ENCODE measurements at regions not wholly inside any gene's neighbourhood (a gene's known extent, or its start where the extent isn't known, plus 50 kb on each side); places are given as distances from the start of the nearest gene placed in this dataset.

- ChIA-PET POLR2A (no interaction called here), CTCF (no interaction called here)
- TF ChIP-seq LEF1 (IDR thresholded peaks at IDR 0.05; ENCODE audit: borderline replicate concordance): no peak
- no peak for TF ChIP-seq FOXA1 (IDR thresholded peaks at IDR 0.05)
- no peak for TF ChIP-seq HDGF (IDR thresholded peaks at IDR 0.05; ENCODE audit: borderline replicate concordance)
- TF ChIP-seq SP1 (IDR thresholded peaks at IDR 0.05): no peak
- TF ChIP-seq NFRKB (IDR thresholded peaks at IDR 0.05): no peak
- TF ChIP-seq TARDBP (IDR thresholded peaks at IDR 0.05): no peak
- TF ChIP-seq FOXK2 (IDR thresholded peaks at IDR 0.05): no peak
- TF ChIP-seq ELF4 (IDR thresholded peaks at IDR 0.05): no peak
- TF ChIP-seq CTBP1 (IDR thresholded peaks at IDR 0.05; ENCODE audit: borderline replicate concordance): no peak
- TF ChIP-seq ARNT (IDR thresholded peaks at IDR 0.05): no peak
- no peak for TF ChIP-seq L3MBTL2 (conservative IDR thresholded peaks at IDR 0.05)
- TF ChIP-seq SUZ12 (IDR thresholded peaks at IDR 0.05): no peak
- TF ChIP-seq, protein P1, sequence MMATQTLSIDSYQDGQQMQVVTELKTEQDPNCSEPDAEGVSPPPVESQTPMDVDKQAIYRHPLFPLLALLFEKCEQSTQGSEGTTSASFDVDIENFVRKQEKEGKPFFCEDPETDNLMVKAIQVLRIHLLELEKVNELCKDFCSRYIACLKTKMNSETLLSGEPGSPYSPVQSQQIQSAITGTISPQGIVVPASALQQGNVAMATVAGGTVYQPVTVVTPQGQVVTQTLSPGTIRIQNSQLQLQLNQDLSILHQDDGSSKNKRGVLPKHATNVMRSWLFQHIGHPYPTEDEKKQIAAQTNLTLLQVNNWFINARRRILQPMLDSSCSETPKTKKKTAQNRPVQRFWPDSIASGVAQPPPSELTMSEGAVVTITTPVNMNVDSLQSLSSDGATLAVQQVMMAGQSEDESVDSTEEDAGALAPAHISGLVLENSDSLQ (IDR thresholded peaks at IDR 0.05): no peak
- DNase-seq (ENCODE audit: extremely low spot score): peak; percentile 30
These were observed 2776.3 kb downstream of the PCDH9 start for GRCh38 chr13:64453831-64454230.

DNA sequence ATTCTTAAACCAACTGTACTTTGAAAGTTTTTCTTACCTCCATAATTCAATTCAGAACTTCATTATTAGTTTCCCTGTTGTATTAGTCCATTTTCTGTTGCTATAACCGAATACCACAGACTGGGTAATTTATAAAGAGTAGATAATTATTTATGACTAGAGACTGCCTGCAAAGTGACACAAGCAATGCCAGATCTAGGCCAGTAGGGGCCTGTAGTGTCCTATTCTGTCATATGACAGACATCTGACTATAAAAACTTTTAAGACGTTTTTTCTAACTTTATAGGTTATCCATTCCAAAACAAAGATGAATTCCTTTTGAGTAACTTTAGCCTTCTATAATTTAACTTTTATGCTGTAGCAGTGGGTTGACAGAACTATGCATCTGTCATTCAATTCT is 2783.8 kb downstream of the PCDH9 start:
- POLR2A ChIA-PET: no interaction called here
- peak; percentile 68 for DNase-seq (ENCODE audit: extremely low spot score)
- CTCF ChIA-PET: interaction anchor here (1.1 kb wide), 1 partner anchor 22 kb away, joined by 3 read pairs; no protein-coding TSS in a partner anchor
- TF ChIP-seq ZNF384 (IDR thresholded peaks at IDR 0.05) (peak; percentile 45; the same call in 1 of the 2 replicates), BHLHE40 (IDR thresholded peaks at IDR 0.05; ENCODE audit: borderline replicate concordance) (no peak), HDGF (IDR thresholded peaks at IDR 0.05; ENCODE audit: borderline replicate concordance) (no peak), NFRKB (IDR thresholded peaks at IDR 0.05) (no peak), SUZ12 (IDR thresholded peaks at IDR 0.05) (no peak), L3MBTL2 (conservative IDR thresholded peaks at IDR 0.05) (no peak), FOXK2 (IDR thresholded peaks at IDR 0.05) (no peak), FOXA1 (IDR thresholded peaks at IDR 0.05) (no peak), SP1 (IDR thresholded peaks at IDR 0.05) (no peak), CTBP1 (IDR thresholded peaks at IDR 0.05; ENCODE audit: borderline replicate concordance) (0 out of 2 replicates have a peak, but pooled peaks have one; percentile 18), LEF1 (IDR thresholded peaks at IDR 0.05; ENCODE audit: borderline replicate concordance) (0 out of 2 replicates have a peak, but pooled peaks have one; percentile 30), ELF4 (IDR thresholded peaks at IDR 0.05) (no peak), ARNT (IDR thresholded peaks at IDR 0.05) (0 out of 2 replicates have a peak, but pooled peaks have one; percentile 22)
- TF ChIP-seq, protein P1 (IDR thresholded peaks at IDR 0.05): peak; percentile 72

DNA sequence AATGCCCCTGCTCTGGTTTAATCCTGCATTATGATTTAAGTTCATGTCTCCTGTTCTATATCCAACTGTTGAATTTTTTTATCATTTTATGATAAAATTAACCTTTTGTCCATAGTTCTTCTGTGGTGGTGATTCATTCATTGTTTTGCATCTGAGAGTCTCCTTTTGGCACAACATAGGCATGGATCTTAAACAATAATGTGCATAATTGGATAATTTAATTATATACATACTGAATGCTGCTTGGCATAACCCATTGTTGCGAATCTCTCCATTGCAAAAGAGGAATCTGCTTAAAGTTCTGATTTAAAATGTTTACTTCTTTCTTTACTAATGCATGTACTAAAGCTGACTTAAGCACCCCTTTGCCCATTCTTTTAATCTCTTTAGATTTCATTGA is 2788.4 kb downstream of the PCDH9 start:
- POLR2A ChIA-PET: no interaction called here
- TF ChIP-seq FOXM1 (IDR thresholded peaks at IDR 0.05; ENCODE audit: borderline replicate concordance) (no peak), LEF1 (IDR thresholded peaks at IDR 0.05; ENCODE audit: borderline replicate concordance) (no peak), BHLHE40 (IDR thresholded peaks at IDR 0.05; ENCODE audit: borderline replicate concordance) (no peak), FOXA1 (IDR thresholded peaks at IDR 0.05) (no peak), ZNF384 (IDR thresholded peaks at IDR 0.05) (no peak), NFRKB (IDR thresholded peaks at IDR 0.05) (no peak), FOXK2 (IDR thresholded peaks at IDR 0.05) (no peak), ELF4 (IDR thresholded peaks at IDR 0.05) (no peak), CTBP1 (IDR thresholded peaks at IDR 0.05; ENCODE audit: borderline replicate concordance) (no peak), ARNT (IDR thresholded peaks at IDR 0.05) (no peak)
- CTCF ChIA-PET: no interaction called here
- no peak for DNase-seq (ENCODE audit: extremely low spot score)

DNA sequence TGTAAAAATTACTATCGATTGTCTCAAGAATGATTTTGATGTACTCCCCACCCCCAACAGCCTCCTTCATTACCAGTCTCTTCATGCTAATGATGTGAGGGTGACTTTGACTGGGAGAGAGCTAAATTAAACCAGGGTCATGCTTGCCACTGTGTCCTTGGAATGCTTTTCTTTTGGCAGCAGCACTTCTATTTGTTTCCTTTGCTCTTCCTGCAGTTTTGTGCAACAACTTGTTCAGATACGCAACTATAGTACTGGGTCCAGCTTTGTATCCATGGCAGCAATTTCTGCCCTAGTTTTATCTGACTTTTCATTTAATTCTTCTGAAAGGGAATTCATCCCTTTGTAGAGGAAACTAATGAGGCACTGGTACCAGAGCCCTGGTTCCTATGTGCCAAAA is 2792.1 kb downstream of the PCDH9 start:
- no peak for DNase-seq (ENCODE audit: extremely low spot score)
- POLR2A ChIA-PET: no interaction called here
- TF ChIP-seq FOXA1 (IDR thresholded peaks at IDR 0.05) (no peak), TARDBP (IDR thresholded peaks at IDR 0.05) (no peak), ELF4 (IDR thresholded peaks at IDR 0.05) (no peak), BHLHE40 (IDR thresholded peaks at IDR 0.05; ENCODE audit: borderline replicate concordance) (no peak), FOXK2 (IDR thresholded peaks at IDR 0.05) (no peak), SUZ12 (IDR thresholded peaks at IDR 0.05) (no peak), L3MBTL2 (conservative IDR thresholded peaks at IDR 0.05) (no peak), HDGF (IDR thresholded peaks at IDR 0.05; ENCODE audit: borderline replicate concordance) (no peak), NFRKB (IDR thresholded peaks at IDR 0.05) (no peak), CTBP1 (IDR thresholded peaks at IDR 0.05; ENCODE audit: borderline replicate concordance) (no peak), LEF1 (IDR thresholded peaks at IDR 0.05; ENCODE audit: borderline replicate concordance) (no peak), ARNT (IDR thresholded peaks at IDR 0.05) (no peak), FOXM1 (IDR thresholded peaks at IDR 0.05; ENCODE audit: borderline replicate concordance) (no peak), SP1 (IDR thresholded peaks at IDR 0.05) (no peak), ZNF384 (IDR thresholded peaks at IDR 0.05) (no peak)
- TF ChIP-seq, protein P1 (IDR thresholded peaks at IDR 0.05): no peak
- CTCF ChIA-PET: interaction anchor here (1.2 kb wide), 1 partner anchor 9 kb away, joined by 4 read pairs; no protein-coding TSS in a partner anchor

DNA sequence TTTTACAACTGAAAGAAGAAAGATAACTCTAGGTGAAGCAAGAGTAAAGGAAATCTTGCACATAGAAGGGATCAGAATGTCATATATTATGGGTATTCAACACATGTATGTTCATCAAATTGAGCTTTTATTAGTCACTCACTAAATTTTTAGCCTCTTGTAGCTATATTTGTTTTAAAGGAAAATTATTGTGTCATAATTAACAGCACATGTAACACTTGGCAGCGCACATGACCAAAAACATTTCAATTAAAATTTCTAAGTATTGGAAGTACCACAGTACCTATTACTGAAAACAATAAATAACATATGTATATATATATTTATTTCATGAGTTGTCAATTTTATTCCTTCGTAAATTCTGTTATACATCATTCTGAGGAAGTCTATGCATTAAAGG is 2800.4 kb downstream of the PCDH9 start:
- ChIA-PET CTCF (no interaction called here), POLR2A (no interaction called here)
- TF ChIP-seq ELF4 (IDR thresholded peaks at IDR 0.05): no peak
- no peak for TF ChIP-seq LEF1 (IDR thresholded peaks at IDR 0.05; ENCODE audit: borderline replicate concordance)
- TF ChIP-seq NFRKB (IDR thresholded peaks at IDR 0.05): no peak
- TF ChIP-seq BHLHE40 (IDR thresholded peaks at IDR 0.05; ENCODE audit: borderline replicate concordance): no peak
- TF ChIP-seq ZNF384 (IDR thresholded peaks at IDR 0.05): no peak
- no peak for TF ChIP-seq FOXM1 (IDR thresholded peaks at IDR 0.05; ENCODE audit: borderline replicate concordance)
- TF ChIP-seq SUZ12 (IDR thresholded peaks at IDR 0.05): no peak
- no peak for TF ChIP-seq CTBP1 (IDR thresholded peaks at IDR 0.05; ENCODE audit: borderline replicate concordance)
- no peak for TF ChIP-seq TARDBP (IDR thresholded peaks at IDR 0.05)
- no peak for TF ChIP-seq ARNT (IDR thresholded peaks at IDR 0.05)
- no peak for TF ChIP-seq FOXK2 (IDR thresholded peaks at IDR 0.05)
- TF ChIP-seq, protein P1 (IDR thresholded peaks at IDR 0.05): no peak
- no peak for TF ChIP-seq FOXA1 (IDR thresholded peaks at IDR 0.05)
- DNase-seq (ENCODE audit: extremely low spot score): no peak

Data from HEK293T (cell line).